HK-2 (cell line): ENCODE measurements at regions not wholly inside any gene's neighbourhood (a gene's known extent, or its start where the extent isn't known, plus 50 kb on each side); places are given as distances from the start of the nearest gene placed in this dataset.
"Not testable (repeated sequence)": the region's sequence is repeated elsewhere in the genome, so short reads cannot be mapped to it uniquely, and the experiment has no call there.

Experiments used
- DNase-seq: peaks from one replicate; pipeline ENCODE4 v3.0.0-alpha.2; 2018; ENCODE audit not compliant: unreplicated experiment

DNA sequence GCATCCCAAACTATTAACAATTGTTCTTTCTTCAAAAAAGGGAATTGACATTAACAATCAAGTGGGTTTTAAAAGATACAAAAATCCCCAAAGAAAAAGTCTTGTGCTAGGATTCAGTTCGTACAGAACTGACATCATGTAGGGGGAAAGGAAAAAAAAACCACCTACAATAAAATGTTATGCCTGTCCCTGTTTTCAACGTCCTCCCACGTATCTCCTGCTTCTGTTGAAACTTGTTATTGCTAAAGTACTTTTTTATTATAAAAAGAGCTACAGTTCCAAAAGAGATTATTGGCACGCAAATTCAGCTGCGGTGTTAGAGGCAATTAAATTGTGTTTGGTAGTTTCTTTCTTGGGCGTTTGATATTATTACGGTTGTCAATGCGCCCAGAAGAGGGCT lies 102.8 kb upstream of the PHACTR1 start:
- DNase-seq: no peak

DNA sequence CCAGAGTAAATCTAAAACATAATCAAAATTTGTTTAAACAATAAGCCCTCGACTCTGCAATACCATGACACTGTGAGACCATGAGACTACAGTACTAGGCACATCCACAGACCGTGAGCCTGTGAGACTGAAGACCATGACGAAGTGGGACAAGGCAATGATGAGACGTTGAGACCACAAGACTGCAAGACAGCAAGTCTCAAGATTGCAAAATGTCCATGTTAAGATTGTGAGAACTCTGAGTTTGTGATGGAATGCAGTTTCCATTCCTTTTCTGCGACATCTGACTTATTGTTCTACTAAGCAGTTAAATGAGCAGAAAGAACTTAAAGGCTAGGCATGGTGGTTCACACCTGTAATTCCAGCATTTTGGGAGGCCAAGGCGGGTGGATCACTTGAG lies 102.1 kb upstream of the PHACTR1 start:
- no peak for DNase-seq

DNA sequence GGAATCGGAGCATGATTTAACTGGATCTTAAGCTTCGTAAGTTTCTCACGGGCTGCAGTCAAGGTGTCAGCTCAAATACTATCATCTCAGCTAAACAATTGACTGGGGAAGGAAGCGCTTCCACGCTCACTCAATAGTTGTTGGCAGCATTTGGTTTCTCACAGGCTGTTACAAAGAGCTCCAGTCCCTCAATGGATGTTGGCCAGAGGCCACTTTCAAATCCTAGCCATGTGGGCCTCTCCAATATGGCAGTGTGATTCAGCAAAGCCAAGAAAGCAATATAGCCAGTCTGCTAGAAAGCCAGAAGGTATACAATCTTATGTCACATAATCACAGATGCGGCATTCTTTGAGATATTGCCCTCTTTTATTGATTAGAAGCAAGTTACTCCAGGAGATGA lies 98.3 kb upstream of the PHACTR1 start:
- no peak for DNase-seq

DNA sequence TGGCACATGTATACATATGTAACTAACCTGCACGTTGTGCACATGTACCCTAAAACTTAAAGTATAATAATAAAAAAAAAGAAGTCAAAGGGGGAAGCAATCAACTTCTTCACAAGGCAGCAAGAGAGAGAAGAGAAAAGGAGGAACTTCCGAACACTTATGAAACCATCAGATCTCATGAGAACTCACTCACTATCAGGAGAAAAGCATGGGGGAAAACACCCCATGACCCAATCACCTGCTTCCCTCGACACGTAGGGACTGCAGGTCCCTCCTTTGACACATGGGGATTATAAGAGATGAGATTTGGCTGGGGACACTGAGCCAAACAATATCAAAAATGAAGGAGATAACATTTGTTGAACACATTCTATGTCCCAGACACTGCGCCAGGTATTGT lies 94.8 kb upstream of the PHACTR1 start:
- no peak for DNase-seq

DNA sequence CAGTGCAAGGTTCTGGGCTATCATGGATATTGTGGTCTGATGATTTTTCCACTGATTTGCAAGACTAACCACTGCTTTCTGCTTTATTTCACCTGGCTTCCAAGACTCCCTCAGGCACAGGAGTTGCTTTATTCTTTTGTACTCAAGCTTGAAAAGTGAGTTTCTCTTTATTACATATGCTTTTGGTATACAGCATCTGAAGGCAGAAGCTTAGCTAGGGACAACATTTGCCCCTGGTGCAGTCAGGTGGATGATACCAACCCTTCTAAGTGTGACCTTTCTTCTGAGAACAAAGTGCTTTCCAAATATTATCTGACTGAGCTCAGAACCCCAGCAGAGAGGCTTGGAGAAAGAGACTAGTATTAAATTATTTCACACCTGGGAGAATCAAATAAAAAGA lies 94.0 kb upstream of the PHACTR1 start:
- DNase-seq: no peak

DNA sequence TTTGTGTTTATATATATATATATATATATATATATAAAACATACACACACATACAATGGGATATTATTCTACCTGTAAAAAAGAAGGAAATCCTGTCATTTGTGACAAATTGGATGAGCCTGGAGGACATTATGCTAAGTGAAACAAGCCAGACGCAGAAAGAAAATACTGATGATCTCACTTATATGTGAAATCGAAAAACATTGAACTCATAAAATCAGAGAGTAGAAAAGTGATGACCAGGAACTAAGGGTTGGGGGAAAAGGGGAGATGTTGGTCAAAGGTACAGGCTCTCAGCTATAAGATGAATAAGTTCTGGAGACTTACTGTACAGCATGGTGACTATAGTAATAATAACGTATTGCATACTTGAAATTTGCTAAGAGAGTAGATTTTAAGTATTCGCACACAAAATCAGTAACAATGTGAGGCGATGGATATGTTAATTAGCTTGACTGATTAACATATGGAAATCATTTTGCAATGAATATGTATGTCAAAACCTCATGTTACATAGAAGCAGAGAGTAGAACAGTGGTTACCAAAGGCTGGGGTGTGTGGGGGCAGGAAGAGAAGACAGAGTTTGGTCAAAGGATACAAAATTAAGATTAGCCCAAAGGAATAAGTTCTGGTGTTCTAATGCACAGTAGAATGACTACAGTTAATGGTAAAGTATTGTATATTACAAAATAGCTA lies 92.3 kb upstream of the PHACTR1 start:
- DNase-seq: no peak

DNA sequence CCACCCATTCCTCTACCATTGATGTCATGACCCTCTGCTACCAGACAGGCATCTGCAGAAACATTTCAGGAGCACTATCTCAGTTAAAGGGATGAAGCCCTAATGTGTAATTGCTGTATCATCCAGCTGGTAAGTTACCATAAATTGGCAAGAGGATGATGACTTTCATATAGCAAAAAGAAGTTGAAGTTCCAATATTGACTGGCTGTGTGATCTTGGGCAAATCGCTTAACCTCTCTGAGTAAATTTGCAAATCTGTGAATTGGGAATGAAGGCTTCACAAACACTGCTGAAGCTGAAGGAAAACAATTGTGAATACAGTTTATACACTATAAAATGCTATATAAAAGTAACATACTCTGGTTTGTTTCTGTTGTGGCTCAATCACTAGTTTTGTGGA lies 89.5 kb upstream of the PHACTR1 start:
- DNase-seq: no peak

DNA sequence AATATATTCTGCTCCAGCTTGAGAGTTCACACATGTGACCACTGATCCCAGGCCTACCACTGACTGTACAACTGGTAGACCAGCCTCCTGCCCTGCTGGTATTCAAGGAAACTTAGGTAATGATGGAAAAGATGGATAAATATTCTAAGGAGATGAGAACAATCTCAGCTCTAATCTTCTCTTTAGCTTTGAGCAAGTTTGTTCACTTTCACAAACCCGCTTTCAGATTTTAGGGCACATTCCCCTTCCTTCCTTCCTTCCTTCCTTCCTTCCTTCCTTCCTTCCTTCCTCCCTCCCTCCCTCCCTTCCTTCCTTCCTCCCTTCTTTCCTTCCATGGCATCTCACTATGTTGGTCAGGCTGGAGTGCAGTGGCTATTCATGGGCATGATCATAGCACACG lies 88.2 kb upstream of the PHACTR1 start:
- no peak for DNase-seq

DNA sequence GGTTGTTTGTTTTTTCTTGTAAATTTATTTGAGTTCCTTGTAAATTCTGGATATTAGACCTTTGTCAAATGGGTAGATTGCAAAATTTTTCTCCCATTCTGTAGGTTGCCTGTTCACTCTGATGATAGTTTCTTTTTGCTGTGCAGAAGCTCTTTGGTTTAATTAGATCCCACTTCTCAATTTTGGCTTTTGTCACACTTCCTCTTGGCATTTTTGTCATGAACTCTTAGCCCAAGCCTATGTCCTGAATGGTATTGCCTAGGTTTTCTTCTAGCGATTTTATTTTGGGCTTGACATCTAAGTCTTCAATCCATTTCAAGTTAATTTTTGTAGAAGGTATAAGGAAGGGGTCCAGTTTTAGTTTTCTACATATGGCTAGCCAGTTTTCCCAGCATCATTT lies 82.8 kb upstream of the PHACTR1 start:
- not testable (repeated sequence) for DNase-seq

DNA sequence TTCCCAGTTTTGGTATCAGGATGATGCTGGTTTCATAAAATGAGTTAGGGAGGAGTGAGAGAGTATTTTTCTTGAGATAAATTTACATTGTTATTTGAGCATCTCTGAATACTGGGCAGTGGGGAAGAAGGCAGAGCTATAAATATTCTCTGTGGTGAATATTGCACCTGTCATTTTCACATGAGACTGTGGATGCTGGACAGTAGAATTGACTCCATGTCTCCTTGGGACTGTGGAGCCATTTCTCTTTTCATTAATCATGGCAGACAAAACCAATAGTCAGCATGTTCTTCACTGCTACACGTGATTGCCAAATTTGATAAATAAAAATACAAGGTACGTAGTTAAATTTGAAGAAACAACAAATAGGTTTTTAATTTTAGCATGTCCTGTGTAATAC lies 81.2 kb upstream of the PHACTR1 start:
- no peak for DNase-seq

DNA sequence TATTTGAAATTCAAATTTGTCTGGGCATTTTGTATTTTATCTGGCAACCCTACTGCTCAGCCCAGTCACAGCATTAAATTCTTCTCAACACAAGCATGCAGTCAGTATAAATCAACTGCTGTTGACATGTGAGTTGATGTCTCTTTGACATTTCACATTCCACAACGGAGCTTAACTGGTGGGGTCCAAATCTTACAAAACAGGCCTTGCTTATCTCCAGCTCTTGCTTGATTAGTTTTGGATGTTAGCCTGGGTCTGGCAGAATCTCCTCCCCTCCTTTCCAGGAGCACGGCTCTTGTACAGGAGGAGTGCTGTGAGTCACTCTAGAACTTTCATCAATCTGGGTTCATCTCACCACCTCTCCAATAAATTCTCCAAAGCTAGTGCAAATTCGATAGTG lies 80.8 kb upstream of the PHACTR1 start:
- DNase-seq: no peak

DNA sequence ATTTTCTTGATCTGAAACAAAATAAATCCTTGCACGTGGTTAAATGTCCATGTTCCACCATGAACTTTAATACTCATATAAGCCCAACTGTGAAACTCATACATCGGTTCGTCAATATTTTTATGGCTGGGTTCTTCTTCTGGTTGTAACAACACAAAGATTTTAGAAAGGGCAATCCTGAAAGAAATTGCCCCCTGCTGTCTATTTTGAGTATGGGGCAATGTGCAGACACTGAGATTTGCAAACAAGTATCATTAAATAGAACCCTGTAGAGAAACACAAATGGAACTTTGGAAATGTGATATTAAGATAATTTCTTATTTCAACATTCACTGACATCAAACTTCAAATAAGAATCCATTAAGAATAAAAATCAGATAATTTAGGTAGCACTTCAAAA lies 80.2 kb upstream of the PHACTR1 start:
- no peak for DNase-seq

DNA sequence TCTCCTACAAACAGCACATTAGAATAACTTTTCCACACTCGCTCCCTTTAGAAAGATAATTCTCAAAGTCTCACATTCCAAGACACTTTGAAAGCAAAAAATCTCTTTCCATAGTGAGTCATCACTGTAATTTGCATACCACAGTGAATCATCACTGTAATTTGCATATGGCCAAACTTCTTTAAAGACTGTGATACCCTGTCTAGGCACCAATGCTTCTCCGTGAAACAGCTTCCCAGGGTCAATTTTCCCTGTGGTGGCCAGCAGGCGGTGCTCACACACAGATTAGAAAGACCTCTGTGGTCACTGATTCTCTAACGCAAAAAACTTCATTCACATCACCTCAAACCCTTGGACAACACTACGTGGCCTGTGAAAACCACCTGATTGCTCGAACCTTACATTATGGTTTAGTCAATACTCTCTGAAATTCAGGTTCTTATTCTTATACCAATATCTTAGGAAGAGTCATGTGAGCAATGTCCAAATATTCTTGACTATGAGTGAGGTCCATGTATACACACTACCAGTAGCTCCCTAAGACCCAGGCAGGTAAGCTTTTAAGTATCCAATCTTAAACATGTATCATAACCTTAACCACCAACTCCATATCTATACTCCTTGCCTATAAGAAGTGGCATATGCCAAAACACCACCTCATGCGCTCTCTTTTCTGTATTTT lies 78.5 kb upstream of the PHACTR1 start:
- peak; percentile 49 for DNase-seq

DNA sequence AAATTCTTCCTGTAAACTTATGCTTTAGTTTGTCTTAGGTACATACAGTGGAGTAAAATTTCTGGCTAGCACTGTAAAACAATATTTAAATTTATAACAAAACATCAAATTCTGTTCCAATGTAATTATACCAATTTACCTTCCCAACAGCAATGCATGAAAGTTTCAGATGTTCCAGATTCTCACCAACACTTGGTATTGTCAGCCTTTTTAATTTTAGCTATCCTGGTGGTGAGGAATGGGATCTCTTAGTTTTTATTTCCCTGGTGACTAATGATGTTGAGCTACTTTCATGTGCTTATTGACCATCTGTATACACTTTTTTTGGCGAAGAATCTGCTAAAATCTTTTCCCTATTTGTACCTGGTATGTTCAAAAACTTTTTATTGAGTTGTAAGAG lies 76.1 kb upstream of the PHACTR1 start:
- DNase-seq: no peak

DNA sequence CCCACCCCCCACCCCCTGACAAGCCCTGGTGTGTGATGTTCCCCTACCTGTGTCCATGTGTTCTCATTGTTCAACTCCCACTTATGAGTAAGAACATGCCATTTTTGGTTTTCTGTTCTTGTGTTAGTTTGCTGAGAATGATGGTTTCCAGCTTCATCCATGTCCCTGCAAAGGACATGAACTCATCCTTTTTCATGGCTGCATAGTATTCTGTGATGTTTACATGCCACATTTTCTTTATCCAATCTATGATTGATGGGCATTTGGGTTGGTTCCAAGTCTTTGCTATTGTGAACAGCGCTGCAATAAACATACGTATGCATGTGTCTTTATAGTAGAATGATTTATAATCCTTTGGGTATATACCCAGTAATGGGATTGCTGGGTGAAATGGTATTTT lies 74.8 kb upstream of the PHACTR1 start:
- not testable (repeated sequence) for DNase-seq

DNA sequence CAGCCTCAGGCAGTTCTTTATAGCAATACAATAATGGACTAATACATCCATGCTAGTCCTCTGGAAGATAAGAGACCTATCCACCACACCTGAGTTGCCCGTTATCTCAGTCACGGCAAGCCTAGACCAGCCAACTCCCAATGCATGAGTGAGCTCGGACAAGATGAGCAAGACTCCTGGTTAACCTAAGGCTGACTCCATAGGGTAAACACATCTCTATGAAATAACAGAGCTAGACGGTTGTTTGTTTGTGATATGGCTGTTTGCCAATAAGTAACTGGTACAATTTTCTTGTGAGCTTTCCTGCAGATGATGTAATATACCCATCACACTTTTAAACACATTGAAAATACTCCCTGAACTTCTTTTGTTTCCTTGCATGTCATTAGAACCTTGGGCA lies 70.6 kb upstream of the PHACTR1 start:
- DNase-seq: no peak

DNA sequence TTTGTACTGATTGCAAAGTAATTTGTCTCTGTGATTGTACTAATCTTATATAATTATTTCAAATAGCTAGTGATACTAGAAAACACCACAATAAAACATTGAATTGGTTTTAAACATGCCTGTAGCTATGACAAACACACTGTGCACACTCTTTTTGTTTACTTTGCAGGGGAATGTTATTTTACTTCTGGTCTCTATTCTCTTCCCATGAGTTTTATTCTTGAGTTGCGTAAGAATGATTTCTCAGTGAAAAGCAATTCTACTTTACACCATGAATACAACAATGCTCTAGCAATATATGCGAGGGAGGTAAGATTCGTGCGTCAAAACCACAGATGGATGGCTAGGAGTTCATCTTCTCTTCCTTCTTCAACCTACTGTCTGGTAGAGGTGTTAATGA lies 68.4 kb upstream of the PHACTR1 start:
- DNase-seq: no peak

DNA sequence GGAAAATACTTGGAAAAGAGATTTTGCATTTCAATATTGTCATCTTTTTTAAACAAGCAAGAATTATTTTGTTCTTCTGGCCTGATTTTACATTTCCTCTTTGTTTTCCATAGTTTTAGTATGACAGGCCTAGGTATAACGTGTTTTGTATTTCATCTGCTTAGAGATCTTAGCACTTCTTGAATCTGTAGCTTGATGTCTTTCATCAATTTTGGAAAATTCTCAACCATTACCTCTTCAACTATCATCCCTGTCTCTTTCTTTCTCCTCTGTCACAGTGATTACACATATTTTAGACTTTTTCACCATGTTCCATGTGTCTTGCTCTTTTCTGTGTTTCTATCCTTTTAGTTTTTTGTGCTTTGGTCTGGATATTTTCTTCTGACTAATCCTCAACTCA lies 67.2 kb upstream of the PHACTR1 start:
- DNase-seq: no peak

DNA sequence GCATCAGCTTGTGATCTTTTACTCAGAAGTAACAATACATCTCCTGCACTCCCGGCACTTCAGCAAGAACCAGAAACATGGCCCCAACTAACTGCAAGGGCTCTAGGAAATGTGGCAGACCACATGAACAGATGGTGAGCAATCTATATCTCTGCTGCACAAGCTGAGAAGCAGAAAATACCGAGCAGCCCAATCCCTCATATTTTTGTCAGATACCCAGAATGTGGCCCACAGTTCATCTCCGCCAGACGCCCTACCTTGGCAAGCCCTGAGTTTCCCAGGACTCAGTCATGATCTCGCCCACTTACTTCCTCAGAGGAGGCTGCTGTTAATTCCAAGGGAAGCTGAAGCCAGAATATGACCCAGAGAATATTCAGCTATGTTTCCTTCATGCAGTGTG lies 63.1 kb upstream of the PHACTR1 start:
- DNase-seq: no peak

DNA sequence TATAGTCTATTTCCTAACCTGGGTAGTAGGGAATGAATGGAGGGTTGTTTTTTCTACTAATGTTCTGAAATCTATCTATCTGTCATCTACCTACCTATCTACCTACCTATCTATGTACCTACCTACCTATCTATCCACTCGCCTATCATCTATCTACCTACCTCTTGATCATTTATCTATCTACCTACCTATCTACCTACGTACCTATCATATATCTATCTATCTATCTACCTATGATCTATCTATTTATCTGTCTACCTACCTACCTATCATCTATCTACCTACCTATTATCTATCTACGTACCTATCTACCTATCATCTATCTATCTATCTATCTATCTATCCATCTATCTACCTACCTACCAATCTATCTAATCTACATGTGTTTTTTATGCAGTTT lies 62.5 kb upstream of the PHACTR1 start:
- DNase-seq: no peak

DNA sequence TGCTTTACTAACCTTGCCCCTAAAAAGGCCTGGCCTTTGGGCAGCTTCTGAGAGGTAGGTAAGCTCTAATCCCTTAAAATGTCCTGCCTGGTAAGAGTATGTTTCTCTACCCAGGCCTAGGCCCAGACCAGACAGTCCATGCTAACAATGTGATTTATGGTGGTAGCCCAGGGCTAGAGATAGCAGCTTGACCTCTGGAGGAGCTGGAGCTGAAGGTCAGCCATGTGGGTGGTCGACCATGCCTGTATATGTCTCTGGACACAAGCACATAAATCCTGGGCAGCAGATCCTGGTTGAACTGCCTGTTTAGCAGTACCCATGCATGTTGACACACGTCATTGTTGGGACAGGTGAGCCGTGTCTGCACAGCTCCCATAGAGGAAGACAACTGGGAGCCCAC lies 62.1 kb upstream of the PHACTR1 start:
- no peak for DNase-seq

DNA sequence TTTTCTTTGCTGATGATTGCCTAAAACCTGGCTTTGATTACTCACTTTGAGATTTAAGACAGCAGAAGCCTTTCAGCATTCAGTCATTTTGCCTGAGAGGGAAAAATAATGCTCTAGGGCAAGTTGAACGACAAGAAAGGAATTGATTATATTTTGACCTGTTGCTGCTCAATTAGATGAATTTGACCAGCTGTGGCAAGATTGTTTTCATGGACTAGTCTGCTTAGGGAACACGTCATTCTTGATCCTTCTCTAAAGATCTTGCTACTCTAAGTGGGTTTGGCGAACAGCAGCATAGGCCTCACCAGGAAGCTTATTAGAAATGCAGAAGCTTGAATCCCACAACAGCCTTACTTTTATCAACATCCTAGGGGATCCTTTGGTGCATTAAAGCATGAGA lies 59.7 kb upstream of the PHACTR1 start:
- DNase-seq: no peak

DNA sequence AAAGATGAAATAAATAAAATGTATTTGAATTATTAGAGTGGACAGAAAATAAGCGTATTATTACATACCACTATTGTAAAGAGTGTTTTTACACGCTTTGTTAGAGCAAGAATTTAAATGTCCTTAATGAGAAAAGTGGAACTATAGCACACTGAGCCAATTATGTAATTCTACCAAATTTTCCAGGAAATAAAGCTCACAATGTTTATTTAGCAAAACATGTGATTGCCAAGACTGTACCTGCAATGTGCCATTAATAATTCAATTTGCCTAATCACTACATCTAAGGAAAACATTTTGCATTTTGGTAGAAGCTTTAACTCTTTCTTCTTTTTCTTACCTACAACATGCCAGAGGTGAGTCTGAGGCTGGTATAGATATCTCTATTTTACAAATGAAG lies 58.7 kb upstream of the PHACTR1 start:
- DNase-seq: no peak
